ENCODE measurements at regions not wholly inside any gene's neighbourhood (a gene's known extent, or its start where the extent isn't known, plus 50 kb on each side); places are given as distances from the start of the nearest gene placed in this dataset.
"Not testable (repeated sequence)": the region's sequence is repeated elsewhere in the genome, so short reads cannot be mapped to it uniquely, and the experiment has no call there.

DNA sequence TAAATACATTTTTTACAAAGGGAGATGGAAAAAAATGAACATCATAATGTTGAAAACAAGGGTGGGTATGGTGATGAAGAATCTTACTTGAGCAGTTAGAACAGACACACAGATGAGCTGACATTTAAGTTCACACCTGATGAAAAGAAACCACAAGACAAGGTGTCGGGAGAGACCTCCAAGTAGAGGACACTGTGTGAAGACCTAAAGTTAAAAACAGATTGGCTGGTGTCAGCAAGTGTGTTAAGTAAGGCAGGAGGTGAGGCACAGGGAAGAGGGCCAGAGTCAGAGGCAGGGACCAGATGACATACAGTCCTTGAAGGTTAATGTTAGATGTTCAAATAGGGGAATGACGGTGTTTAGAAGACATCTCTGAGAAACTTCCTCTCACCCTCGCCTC lies 236.8 kb downstream of the FAT3 start:
- no peak for TF ChIP-seq CTCF (IDR thresholded peaks at IDR 0.05; ENCODE audit: low read depth, low read length)
- H3K4me3 ChIP-seq (ENCODE audit: low read depth, low read length) = no peak overlapping the region

DNA sequence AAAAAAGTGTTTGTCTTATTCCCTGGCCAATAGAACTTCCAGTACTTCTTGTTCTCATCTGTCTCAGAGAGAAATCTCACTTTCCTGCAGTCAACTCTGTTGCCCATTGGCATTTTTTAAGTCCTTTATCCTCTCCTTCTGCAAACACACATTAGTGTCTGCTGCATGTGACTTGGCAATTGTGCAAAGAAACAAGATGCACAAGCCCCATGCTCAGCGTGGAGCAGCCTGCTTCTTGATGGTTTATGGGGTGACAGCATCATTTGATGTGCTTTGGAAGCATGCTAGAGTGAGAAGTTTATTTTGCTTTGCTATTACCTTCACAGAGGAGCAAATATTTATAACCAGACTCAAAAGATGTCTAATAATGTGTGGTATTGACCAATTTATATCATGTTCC lies 238.2 kb downstream of the FAT3 start:
- no peak for TF ChIP-seq CTCF (IDR thresholded peaks at IDR 0.05; ENCODE audit: low read depth, low read length)
- no peak overlapping the region for H3K4me3 ChIP-seq (ENCODE audit: low read depth, low read length)

DNA sequence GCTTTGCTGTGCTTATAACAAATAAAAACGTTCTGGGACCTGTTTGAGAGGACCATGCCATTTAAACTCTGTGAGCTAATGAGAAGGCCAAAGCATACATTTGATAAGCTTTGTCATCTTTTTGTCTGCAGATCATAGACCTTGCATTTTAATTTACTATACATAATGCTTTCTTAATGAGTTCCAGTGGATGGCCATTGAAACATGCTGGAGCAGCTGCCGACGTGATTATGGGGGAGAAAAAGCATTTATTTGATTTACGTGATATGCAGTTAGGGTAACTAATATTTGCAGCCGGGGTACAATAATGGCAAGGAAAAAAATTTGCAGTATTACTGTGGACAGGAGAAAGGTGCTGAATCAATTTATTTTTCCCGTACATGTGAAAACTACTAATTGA lies 240.2 kb downstream of the FAT3 start:
- H3K4me3 ChIP-seq (ENCODE audit: low read depth, low read length) = no peak overlapping the region
- no peak for TF ChIP-seq CTCF (IDR thresholded peaks at IDR 0.05; ENCODE audit: low read depth, low read length)

GRCh38 chr11:92465410-92465809 lies 240.8 kb downstream of the FAT3 start:
- not testable (repeated sequence) for H3K4me3 ChIP-seq (ENCODE audit: low read depth, low read length)

- no peak for TF ChIP-seq CTCF (IDR thresholded peaks at IDR 0.05; ENCODE audit: low read depth, low read length)
- H3K4me3 ChIP-seq (ENCODE audit: low read depth, low read length) = no peak overlapping the region
These were observed 249.1 kb downstream of the FAT3 start for GRCh38 chr11:92473736-92474135.

DNA sequence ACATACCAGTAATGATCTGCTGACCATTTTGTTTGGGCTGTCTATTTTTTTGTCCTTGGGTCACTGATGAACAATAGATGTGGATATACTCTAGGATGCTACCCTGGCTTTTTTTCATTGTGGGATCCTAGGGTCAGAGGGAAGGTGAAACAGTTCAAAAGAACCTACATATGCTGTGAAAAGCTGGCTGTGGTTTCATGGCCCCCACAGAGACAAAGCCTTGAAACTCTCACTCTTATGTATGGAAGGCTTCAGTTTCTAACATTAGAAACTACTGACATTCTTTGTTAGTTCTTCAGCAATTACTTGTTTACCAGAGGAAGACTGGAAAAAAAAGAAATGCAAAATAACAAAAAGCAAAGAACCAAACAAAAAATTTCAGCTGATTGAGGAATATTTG lies 250.7 kb downstream of the FAT3 start:
- TF ChIP-seq CTCF (IDR thresholded peaks at IDR 0.05; ENCODE audit: low read depth, low read length) = no peak
- H3K4me3 ChIP-seq (ENCODE audit: low read depth, low read length) = no peak overlapping the region

DNA sequence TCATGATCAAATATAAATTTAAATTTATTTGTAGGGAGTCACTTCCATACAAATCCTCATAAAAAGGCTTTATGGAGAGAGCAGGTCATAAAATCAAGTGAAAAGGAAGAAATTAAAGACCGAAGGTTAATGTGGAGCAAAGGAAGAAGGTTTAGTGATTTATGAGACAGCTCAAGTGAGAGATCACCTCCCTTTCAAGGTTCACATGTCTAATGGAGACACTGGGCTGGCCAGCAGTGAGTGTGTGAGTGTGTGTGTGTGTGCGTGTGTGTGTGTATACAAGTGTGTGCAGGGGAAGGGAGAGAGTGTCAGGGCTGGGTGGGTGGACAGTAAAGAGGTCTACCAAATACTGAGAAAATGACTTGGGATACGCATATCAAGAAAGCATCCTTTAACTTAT lies 251.2 kb downstream of the FAT3 start:
- H3K4me3 ChIP-seq (ENCODE audit: low read depth, low read length) = no peak overlapping the region
- TF ChIP-seq CTCF (IDR thresholded peaks at IDR 0.05; ENCODE audit: low read depth, low read length) = no peak

DNA sequence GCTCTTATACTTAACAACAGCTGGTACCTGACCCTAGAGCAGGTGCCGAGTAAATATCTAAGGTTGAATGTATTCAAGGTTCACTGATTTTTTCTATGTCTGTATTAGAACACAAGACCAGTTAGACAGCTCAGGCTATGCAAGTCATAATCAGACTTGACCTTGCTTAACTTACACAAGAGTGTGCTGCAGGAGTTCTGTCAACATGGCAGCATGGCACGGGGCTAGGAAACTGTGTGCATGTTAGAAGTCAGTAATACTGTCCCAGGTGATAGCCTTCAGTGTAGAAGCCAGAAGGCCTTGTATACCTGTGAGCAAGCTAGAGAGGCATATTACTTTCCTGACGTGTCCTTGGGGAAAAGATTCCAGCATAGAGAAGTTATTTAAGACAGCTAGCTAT lies 253.1 kb downstream of the FAT3 start:
- no peak for TF ChIP-seq CTCF (IDR thresholded peaks at IDR 0.05; ENCODE audit: low read depth, low read length)

More for the DNA sequence above, 253.1 kb downstream of the FAT3 start:
- H3K4me3 ChIP-seq (ENCODE audit: low read depth, low read length) = no peak overlapping the region
